ENCODE measurements at regions not wholly inside any gene's neighbourhood (a gene's known extent, or its start where the extent isn't known, plus 50 kb on each side); places are given as distances from the start of the nearest gene placed in this dataset.
"Not testable (repeated sequence)": the region's sequence is repeated elsewhere in the genome, so short reads cannot be mapped to it uniquely, and the experiment has no call there.

- Histone ChIP-seq H3K27me3 (no peaks in the 10 kb centered on the region), H3K36me3 (no peaks in the 10 kb centered on the region), H3K27ac (no peak overlapping the region), H3K9me3 (no peaks in the 10 kb centered on the region), H3K9ac (ENCODE audit: low read depth in 2 of 2, low read length in 2 of 2) (no peak overlapping the region), H3K4me3 (no peak overlapping the region), H3K4me1 (no peaks in the 10 kb centered on the region)
- no peak for DNase-seq
- intact Hi-C loops (cut with DNase I) = no loop called here
- TF ChIP-seq, protein P1, sequence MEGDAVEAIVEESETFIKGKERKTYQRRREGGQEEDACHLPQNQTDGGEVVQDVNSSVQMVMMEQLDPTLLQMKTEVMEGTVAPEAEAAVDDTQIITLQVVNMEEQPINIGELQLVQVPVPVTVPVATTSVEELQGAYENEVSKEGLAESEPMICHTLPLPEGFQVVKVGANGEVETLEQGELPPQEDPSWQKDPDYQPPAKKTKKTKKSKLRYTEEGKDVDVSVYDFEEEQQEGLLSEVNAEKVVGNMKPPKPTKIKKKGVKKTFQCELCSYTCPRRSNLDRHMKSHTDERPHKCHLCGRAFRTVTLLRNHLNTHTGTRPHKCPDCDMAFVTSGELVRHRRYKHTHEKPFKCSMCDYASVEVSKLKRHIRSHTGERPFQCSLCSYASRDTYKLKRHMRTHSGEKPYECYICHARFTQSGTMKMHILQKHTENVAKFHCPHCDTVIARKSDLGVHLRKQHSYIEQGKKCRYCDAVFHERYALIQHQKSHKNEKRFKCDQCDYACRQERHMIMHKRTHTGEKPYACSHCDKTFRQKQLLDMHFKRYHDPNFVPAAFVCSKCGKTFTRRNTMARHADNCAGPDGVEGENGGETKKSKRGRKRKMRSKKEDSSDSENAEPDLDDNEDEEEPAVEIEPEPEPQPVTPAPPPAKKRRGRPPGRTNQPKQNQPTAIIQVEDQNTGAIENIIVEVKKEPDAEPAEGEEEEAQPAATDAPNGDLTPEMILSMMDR (IDR thresholded peaks at IDR 0.05) = no peak
These were observed 84.6 kb upstream of the SNX2 start for GRCh38 chr5:122690266-122690665.

DNA sequence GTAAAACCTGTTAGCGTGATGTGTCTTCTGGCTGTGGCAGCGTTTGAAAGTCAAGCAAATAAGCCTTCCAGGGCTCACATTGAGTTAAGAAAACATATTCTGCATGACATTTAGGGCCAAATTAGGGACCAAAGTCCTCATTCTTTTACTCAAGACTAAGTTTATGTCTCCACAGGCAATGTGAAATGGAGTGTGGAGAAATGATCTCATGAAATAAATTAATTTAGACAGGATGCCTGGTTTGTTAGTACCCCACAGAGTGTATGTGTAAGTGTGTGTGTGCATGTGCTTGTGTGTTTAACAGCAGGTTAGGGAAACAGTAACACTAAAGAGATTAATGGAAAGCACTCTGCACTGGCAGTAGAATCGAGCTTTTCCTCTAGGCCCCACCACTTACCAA, 82.9 kb upstream of the SNX2 start:
- TF ChIP-seq, protein P1 (IDR thresholded peaks at IDR 0.05) = no peak
- H3K36me3 ChIP-seq = no peaks in the 10 kb centered on the region
- no peak overlapping the region for H3K4me3 ChIP-seq
- H3K4me1 ChIP-seq = no peaks in the 10 kb centered on the region
- no peak overlapping the region for H3K9ac ChIP-seq (ENCODE audit: low read depth in 2 of 2, low read length in 2 of 2)
- no peak for DNase-seq
- intact Hi-C loops (cut with DNase I) = no loop called here
- H3K27ac ChIP-seq = no peak overlapping the region
- H3K9me3 ChIP-seq = no peaks in the 10 kb centered on the region
- H3K27me3 ChIP-seq = no peaks in the 10 kb centered on the region

- intact Hi-C loops (cut with DNase I) = no loop called here
- TF ChIP-seq, protein P1 (IDR thresholded peaks at IDR 0.05) = no peak
- H3K27me3 ChIP-seq = no peaks in the 10 kb centered on the region
- H3K4me1 ChIP-seq = no peaks in the 10 kb centered on the region
- no peaks in the 10 kb centered on the region for H3K36me3 ChIP-seq
- no peaks in the 10 kb centered on the region for H3K9me3 ChIP-seq
- no peak for DNase-seq
- H3K27ac ChIP-seq = no peak overlapping the region
- H3K9ac ChIP-seq (ENCODE audit: low read depth in 2 of 2, low read length in 2 of 2) = no peak overlapping the region
- no peak overlapping the region for H3K4me3 ChIP-seq
These were observed 80.9 kb upstream of the SNX2 start for GRCh38 chr5:122693963-122694362.

DNA sequence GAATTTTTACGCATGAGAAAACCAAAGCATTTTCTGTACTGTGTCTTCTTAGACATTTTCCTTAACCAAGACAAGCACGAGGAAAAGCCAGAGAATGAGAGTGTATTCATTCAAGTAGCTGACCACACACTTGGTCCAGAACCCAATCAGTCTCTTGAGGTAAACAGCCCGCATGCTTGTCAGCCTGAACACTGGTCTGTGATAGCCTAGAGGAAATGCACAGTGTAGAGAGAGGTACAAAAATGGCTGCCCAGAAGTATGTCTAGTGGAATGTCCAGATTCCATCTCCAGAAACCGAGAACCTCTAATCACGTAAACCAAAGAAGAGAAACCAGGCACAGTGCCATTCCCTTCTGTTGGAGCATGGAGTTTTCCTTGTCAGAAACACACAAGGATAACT, 80.0 kb upstream of the SNX2 start:
- DNase-seq = no peak
- Histone ChIP-seq H3K9me3 (no peaks in the 10 kb centered on the region), H3K27ac (no peak overlapping the region), H3K4me3 (no peak overlapping the region), H3K4me1 (no peaks in the 10 kb centered on the region), H3K36me3 (no peaks in the 10 kb centered on the region), H3K27me3 (no peaks in the 10 kb centered on the region), H3K9ac (ENCODE audit: low read depth in 2 of 2, low read length in 2 of 2) (no peak overlapping the region)
- TF ChIP-seq, protein P1 (IDR thresholded peaks at IDR 0.05) = no peak
- intact Hi-C loops (cut with DNase I) = no loop called here

DNA sequence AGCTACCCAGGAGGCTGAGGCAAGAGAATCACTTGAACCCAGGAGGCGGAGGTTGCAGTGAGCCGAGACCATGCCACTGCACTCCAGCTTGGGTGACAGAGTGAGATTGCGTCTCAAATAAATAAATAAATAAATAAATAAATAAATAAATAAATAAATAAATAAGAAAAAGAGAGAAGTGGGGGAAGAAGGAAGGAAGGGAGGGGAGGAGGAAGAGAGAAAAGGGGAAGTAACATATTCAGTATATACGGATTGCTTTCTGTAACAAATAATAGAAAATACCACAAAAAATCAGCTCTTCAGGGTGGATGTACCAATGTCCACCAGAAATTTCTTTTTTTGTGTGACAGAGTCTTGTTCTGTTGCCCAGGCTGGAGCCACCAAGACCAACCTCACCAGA, 78.1 kb upstream of the SNX2 start:
- H3K9me3 ChIP-seq; H3K27me3 ChIP-seq; H3K36me3 ChIP-seq; H3K4me1 ChIP-seq; H3K4me3 ChIP-seq; H3K27ac ChIP-seq; intact Hi-C loops (cut with DNase I); DNase-seq; H3K9ac ChIP-seq (ENCODE audit: low read depth in 2 of 2, low read length in 2 of 2): not testable (repeated sequence)

GRCh38 chr5:122697191-122697590, 77.7 kb upstream of the SNX2 start:
- H3K4me1 ChIP-seq = no peaks in the 10 kb centered on the region
- no peaks in the 10 kb centered on the region for H3K27me3 ChIP-seq
- no peaks in the 10 kb centered on the region for H3K9me3 ChIP-seq
- no peak for DNase-seq
- TF ChIP-seq, protein P1 (IDR thresholded peaks at IDR 0.05) = no peak
- H3K9ac ChIP-seq (ENCODE audit: low read depth in 2 of 2, low read length in 2 of 2) = no peak overlapping the region
- intact Hi-C loops (cut with DNase I) = no loop called here
- H3K27ac ChIP-seq = no peak overlapping the region
- H3K4me3 ChIP-seq = no peak overlapping the region
- H3K36me3 ChIP-seq = no peaks in the 10 kb centered on the region

Measured in colonic mucosa (tissue), 4 donors.